WTC11 (cell line): ENCODE measurements at regions not wholly inside any gene's neighbourhood (a gene's known extent, or its start where the extent isn't known, plus 50 kb on each side); places are given as distances from the start of the nearest gene placed in this dataset.

Experiments used
- ATAC-seq: fragments of 200-7000 bp; cut with Tn5 transposase; 2 replicates; pipeline ENCODE4 v1.10.0; 2021; ENCODE audit warnings: mild to moderate bottlenecking, moderate library complexity
- CTCF ChIA-PET: fragments of 300-600 bp; sonication (Branson Sonifier 250); formaldehyde crosslinking; loops from one replicate; lab custom pipeline; 2021; ENCODE audit warnings: antibody characterized with exemption; lab: Charles Lee
- POLR2A ChIA-PET: fragments of 350-600 bp; sonication (Branson Sonifier 250); formaldehyde crosslinking; loops from one replicate; lab custom pipeline; 2021; ENCODE audit warnings: antibody characterized with exemption; lab: Charles Lee
- DNase-seq: peaks from one replicate; pipeline ENCODE4 v3.0.0; 2021; ENCODE audit warnings: low spot score
- H3K27ac Mint-ChIP-seq: 2 replicates; pipeline ENCODE4 v1.8.0; 2021; ENCODE audit warnings: mixed read lengths
- H3K27me3 Mint-ChIP-seq: 2 replicates; pipeline ENCODE4 v1.8.0; 2021; ENCODE audit warnings: low read depth, mild to moderate bottlenecking, moderate library complexity, mixed read lengths
- H3K36me3 Mint-ChIP-seq: 2 replicates; pipeline ENCODE4 v1.8.0; 2021; ENCODE audit warnings: mixed read lengths
- H3K4me1 Mint-ChIP-seq: 2 replicates; pipeline ENCODE4 v1.8.0; 2022; ENCODE audit warnings: mixed read lengths
- H3K4me3 Mint-ChIP-seq: 2 replicates; pipeline ENCODE4 v1.8.0; 2021; ENCODE audit warnings: mild to moderate bottlenecking, moderate library complexity, mixed read lengths
- H3K9me3 Mint-ChIP-seq: 2 replicates; pipeline ENCODE4 v1.8.0; 2021; ENCODE audit warnings: mixed read lengths
- ATF3 ChIP-seq: sonication (generic); formaldehyde crosslinking; conservative IDR thresholded peaks from 2 replicates; pipeline ENCODE4 v1.8.1; 2022; ENCODE audit warnings: mild to moderate bottlenecking, missing genetic modification reagents
- CDX4 ChIP-seq: fragments of 250-450 bp; sonication (Bioruptor Pico); IDR thresholded peaks from 2 replicates; pipeline ENCODE4 v1.9.0; 2021; ENCODE audit warnings: moderate library complexity, mild to moderate bottlenecking, inconsistent platforms, borderline replicate concordance
- ERG ChIP-seq: fragments of 250-450 bp; sonication (Bioruptor Pico); IDR thresholded peaks from 2 replicates; pipeline ENCODE4 v1.8.0; 2021; ENCODE audit warnings: mild to moderate bottlenecking
- FOXK1 ChIP-seq: sonication (generic); formaldehyde crosslinking; IDR thresholded peaks from 2 replicates; pipeline ENCODE4 v1.8.0; 2022; ENCODE audit warnings: mild to moderate bottlenecking, moderate library complexity, missing genetic modification reagents
- GABPB1 ChIP-seq: sonication (generic); formaldehyde crosslinking; IDR thresholded peaks from 2 replicates; pipeline ENCODE4 v1.8.1; 2023; ENCODE audit warnings: mild to moderate bottlenecking, missing genetic modification reagents
- GTF2I ChIP-seq: fragments of 250-450 bp; sonication (Bioruptor Pico); conservative IDR thresholded peaks from 2 replicates; pipeline ENCODE4 v1.4.0; 2021; ENCODE audit warnings: mild to moderate bottlenecking
- IRF1 ChIP-seq: sonication (generic); formaldehyde crosslinking; IDR thresholded peaks from 2 replicates; pipeline ENCODE4 v1.8.0; 2023; ENCODE audit warnings: missing genetic modification reagents
- IRF2 ChIP-seq: sonication (generic); formaldehyde crosslinking; IDR thresholded peaks from 2 replicates; pipeline ENCODE4 v1.8.0; 2022; ENCODE audit warnings: low read depth, missing genetic modification reagents, borderline replicate concordance
- JUN ChIP-seq: sonication (generic); formaldehyde crosslinking; IDR thresholded peaks from 2 replicates; pipeline ENCODE4 v1.8.0; 2023; ENCODE audit warnings: mild to moderate bottlenecking, missing genetic modification reagents
- NR2C2 ChIP-seq: sonication (generic); formaldehyde crosslinking; IDR thresholded peaks from 2 replicates; pipeline ENCODE4 v1.8.0; 2022; ENCODE audit warnings: mild to moderate bottlenecking, missing genetic modification reagents
- RORB ChIP-seq: fragments of 250-450 bp; sonication (Bioruptor Pico); IDR thresholded peaks from 2 replicates; pipeline ENCODE4 v1.9.0; 2021; ENCODE audit warnings: mild to moderate bottlenecking
- STAT6 ChIP-seq: sonication (generic); formaldehyde crosslinking; conservative IDR thresholded peaks from 2 replicates; pipeline ENCODE4 v1.8.1; 2023; ENCODE audit warnings: mild to moderate bottlenecking, low read depth, missing genetic modification reagents, moderate library complexity
- TCF7 ChIP-seq: sonication (generic); formaldehyde crosslinking; IDR thresholded peaks from 2 replicates; pipeline ENCODE4 v1.8.0; 2022; ENCODE audit warnings: mild to moderate bottlenecking, low read depth, missing genetic modification reagents, moderate library complexity
- TEAD4 ChIP-seq: sonication (generic); formaldehyde crosslinking; IDR thresholded peaks from 2 replicates; pipeline ENCODE4 v1.8.0; 2022; ENCODE audit warnings: mild to moderate bottlenecking, missing genetic modification reagents
- ZNF138 ChIP-seq: sonication (generic); formaldehyde crosslinking; conservative IDR thresholded peaks from 2 replicates; pipeline ENCODE4 v1.8.1; 2022; ENCODE audit warnings: mild to moderate bottlenecking, moderate library complexity, missing genetic modification reagents
- ZNF281 ChIP-seq: sonication (generic); formaldehyde crosslinking; IDR thresholded peaks from 2 replicates; pipeline ENCODE4 v1.8.0; 2023; ENCODE audit warnings: mild to moderate bottlenecking, missing genetic modification reagents
- ZNF423 ChIP-seq: fragments of 250-450 bp; sonication (Bioruptor Pico); IDR thresholded peaks from 2 replicates; pipeline ENCODE4 v2.1.2; 2022; ENCODE audit warnings: mild to moderate bottlenecking, moderate library complexity
- ZNF512 ChIP-seq: sonication (generic); formaldehyde crosslinking; IDR thresholded peaks from 2 replicates; pipeline ENCODE4 v1.8.1; 2022; ENCODE audit warnings: missing genetic modification reagents, borderline replicate concordance

- ChIA-PET CTCF (no interaction called here), POLR2A (no interaction called here)
- H3K9me3 Mint-ChIP-seq, result no peaks in the 10 kb centered on the region
Observed at GRCh38 chr2:181309586-181309985, 147.6 kb upstream of the ITGA4 start.

More at GRCh38 chr2:181309586-181309985, 147.6 kb upstream of the ITGA4 start:
- Mint-ChIP-seq H3K4me1 (peaks cover 21% of the 10 kb centered on the region), H3K36me3 (no peaks in the 10 kb centered on the region), H3K4me3 (no peak overlapping the region), H3K27ac (no peak overlapping the region), H3K27me3 (no peaks in the 10 kb centered on the region)
- DNase-seq (no peak), ATAC-seq (no peak)
- TF ChIP-seq ZNF138 (CRISPR knock-in tag), result no peak
- TF ChIP-seq NR2C2 (CRISPR knock-in tag), result no peak
- no peak for TF ChIP-seq CDX4
- no peak for TF ChIP-seq ERG (CRISPR knock-in tag)
- no peak for TF ChIP-seq JUN
- no peak for TF ChIP-seq GABPB1
- no peak for TF ChIP-seq ZNF423
- TF ChIP-seq STAT6 (CRISPR knock-in tag), result no peak
- TF ChIP-seq GTF2I (CRISPR knock-in tag), result no peak
- TF ChIP-seq IRF1 (CRISPR knock-in tag), result no peak
- TF ChIP-seq ATF3 (CRISPR knock-in tag), result no peak
- no peak for TF ChIP-seq TCF7 (CRISPR knock-in tag)
- no peak for TF ChIP-seq ZNF281
- no peak for TF ChIP-seq FOXK1 (CRISPR knock-in tag)
- no peak for TF ChIP-seq RORB (CRISPR knock-in tag)
- TF ChIP-seq ZNF512 (CRISPR knock-in tag), result no peak
- no peak for TF ChIP-seq IRF2
- no peak for TF ChIP-seq TEAD4 (CRISPR knock-in tag)
